ENCODE measurements at regions not wholly inside any gene's neighbourhood (a gene's known extent, or its start where the extent isn't known, plus 50 kb on each side); places are given as distances from the start of the nearest gene placed in this dataset.
"Not testable (repeated sequence)": the region's sequence is repeated elsewhere in the genome, so short reads cannot be mapped to it uniquely, and the experiment has no call there.

DNA sequence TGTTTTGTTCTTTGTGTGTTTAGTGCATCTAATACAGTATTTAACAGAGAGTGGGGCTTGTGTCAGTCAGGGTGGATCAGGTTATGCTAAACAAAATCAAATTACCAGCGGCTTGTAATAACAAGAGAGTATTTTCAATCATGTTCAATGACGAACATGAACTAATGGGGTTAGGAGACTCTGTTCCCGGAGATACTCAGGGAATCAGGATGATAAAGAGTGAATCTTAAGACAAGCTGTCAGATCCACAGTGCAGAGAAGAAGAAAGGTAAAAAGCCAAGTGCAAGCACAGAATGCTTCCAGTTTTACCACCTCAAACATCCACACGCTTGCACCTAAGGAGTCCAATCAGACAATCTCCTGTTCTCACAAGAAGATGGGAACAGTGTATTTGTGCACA lies 1331.5 kb upstream of the TMEM132C start:
- no peak for DNase-seq (ENCODE audit: low read depth)
- no peak overlapping the region for H3K4me3 ChIP-seq (ENCODE audit: low read length)
- TF ChIP-seq, protein P1, sequence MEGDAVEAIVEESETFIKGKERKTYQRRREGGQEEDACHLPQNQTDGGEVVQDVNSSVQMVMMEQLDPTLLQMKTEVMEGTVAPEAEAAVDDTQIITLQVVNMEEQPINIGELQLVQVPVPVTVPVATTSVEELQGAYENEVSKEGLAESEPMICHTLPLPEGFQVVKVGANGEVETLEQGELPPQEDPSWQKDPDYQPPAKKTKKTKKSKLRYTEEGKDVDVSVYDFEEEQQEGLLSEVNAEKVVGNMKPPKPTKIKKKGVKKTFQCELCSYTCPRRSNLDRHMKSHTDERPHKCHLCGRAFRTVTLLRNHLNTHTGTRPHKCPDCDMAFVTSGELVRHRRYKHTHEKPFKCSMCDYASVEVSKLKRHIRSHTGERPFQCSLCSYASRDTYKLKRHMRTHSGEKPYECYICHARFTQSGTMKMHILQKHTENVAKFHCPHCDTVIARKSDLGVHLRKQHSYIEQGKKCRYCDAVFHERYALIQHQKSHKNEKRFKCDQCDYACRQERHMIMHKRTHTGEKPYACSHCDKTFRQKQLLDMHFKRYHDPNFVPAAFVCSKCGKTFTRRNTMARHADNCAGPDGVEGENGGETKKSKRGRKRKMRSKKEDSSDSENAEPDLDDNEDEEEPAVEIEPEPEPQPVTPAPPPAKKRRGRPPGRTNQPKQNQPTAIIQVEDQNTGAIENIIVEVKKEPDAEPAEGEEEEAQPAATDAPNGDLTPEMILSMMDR (IDR thresholded peaks at IDR 0.05; ENCODE audit: insufficient read depth, low read depth, low read length, missing control alignments) = no peak

DNA sequence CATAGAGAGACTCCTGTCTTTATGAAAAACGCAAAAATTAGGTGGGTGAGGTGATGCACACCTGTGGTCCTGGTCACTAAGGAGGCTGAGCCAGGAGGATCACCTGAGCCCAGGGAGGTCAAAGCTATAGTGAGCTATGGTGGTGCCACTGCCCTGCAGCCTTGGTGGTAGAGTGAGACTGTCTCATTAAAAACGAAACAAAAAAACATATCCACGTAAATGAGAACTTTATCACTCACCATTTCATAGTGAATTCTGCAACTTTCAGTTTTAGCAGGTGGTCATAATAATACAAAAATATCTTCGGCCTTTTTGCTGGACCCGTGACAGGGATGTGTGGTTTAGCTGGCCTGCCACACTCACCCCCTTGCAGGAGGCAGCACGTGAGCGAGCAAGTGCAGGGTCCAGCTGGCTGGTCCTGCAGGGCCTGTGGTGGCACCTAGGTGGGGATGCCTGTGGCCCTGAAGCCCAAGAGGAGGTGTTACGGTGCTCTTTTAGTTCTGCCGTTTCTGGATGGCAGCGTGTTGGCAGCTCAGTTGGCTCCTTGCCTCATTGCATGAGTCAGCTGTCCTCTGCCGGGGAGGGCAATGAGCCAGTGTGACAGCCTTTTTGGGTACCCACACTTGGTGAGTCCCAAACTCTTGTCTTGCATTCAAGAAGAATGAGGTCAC lies 1330.7 kb upstream of the TMEM132C start:
- TF ChIP-seq, protein P1 (IDR thresholded peaks at IDR 0.05; ENCODE audit: insufficient read depth, low read depth, low read length, missing control alignments) = no peak
- H3K4me3 ChIP-seq (ENCODE audit: low read length) = no peak overlapping the region
- DNase-seq (ENCODE audit: low read depth) = peak; percentile 12

DNA sequence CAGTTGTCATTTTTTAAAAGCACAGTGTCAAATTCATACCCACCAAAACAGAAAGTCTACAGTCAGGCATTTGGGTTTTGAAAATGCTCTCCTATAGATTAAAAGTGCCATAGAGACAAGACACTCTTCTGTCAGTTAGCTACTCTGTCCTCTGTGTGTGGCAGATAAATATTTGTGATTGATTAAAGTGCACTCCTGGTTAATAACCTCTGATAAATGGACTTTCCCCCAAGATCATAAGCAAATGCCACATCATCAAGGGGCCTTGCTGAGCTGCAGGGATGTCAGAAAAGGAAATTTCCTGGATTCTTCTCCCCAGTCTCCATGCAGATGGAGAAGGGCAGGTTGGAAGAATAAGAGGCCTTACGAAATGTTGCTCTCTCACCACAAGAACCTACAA lies 1329.5 kb upstream of the TMEM132C start:
- H3K4me3 ChIP-seq (ENCODE audit: low read length) = no peak overlapping the region
- TF ChIP-seq, protein P1 (IDR thresholded peaks at IDR 0.05; ENCODE audit: insufficient read depth, low read depth, low read length, missing control alignments) = no peak
- no peak for DNase-seq (ENCODE audit: low read depth)

DNA sequence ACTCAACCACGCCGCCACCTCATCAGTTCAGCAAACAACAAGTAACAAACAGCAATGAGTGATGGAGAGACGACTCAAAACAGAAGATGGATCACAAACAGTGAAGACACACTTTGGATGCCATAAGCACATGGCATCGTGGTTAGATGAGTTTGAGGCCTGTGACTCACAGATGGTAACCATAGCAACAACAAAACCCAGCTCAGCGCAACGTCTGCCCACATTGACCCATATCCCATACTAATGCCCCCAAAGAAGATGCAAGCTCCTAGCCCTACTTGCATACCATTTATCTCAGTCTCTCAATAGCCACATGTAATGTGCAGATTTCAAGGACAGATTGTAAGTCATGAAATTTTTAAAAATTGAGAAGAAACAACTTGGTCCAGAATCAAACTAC lies 1322.3 kb upstream of the TMEM132C start:
- DNase-seq (ENCODE audit: low read depth) = no peak
- no peak overlapping the region for H3K4me3 ChIP-seq (ENCODE audit: low read length)
- TF ChIP-seq, protein P1 (IDR thresholded peaks at IDR 0.05; ENCODE audit: insufficient read depth, low read depth, low read length, missing control alignments) = no peak

DNA sequence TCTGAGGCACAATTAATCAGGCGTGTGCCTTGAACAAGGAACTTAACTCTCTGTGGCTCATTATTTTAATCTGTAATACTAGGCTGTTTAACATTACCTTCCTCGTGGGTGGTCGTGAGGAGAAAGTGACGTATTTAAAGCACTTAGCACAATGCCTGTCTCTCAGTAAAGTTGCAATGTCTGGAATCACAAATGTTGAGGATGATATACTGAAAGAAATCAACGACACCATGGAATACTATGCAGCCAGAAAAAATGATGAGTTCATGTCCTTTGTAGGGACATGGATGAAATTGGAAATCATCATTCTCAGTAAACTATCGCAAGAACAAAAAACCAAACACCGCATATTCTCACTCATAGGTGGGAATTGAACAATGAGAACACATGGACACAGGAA lies 1320.0 kb upstream of the TMEM132C start:
- not testable (repeated sequence) for H3K4me3 ChIP-seq (ENCODE audit: low read length); DNase-seq (ENCODE audit: low read depth)

DNA sequence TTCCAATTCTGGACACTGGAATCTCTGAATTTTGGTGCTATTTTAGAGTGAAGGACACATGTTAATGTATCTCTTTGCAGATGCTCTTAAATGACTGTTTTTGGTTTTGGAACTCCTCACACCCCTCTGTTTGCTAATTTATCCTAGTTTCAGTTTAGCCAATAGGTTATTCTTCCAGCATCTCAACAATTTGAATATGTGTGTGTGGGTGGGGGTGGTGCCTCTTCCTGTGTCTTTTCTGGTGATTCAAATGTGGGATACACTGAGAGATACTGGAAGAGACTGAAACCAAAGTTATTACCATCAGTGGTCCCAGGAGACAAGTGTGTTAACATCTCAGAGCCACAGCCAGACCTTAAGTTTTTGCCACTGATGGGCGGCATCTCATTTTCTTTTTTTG lies 1317.4 kb upstream of the TMEM132C start:
- TF ChIP-seq, protein P1 (IDR thresholded peaks at IDR 0.05; ENCODE audit: insufficient read depth, low read depth, low read length, missing control alignments) = no peak
- H3K4me3 ChIP-seq (ENCODE audit: low read length) = no peak overlapping the region
- no peak for DNase-seq (ENCODE audit: low read depth)

DNA sequence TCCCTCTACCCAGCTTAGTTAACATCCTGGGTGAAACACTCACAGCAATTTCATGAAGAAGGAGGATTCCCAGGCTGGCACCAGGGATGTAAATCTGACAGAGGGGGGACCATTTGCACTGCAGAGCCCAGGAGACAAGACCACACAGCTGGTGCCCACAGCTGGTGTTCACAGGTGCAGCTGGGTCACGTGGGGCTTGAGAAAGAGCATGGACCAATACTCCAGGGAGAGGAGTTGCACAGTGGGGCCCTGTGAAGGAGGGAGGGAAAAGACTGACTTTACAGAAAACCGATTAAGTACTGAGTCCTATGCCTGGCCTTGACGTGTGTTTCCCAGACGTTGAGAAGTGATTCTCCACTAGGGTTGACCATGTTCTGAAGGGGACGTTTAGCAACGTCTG lies 1316.7 kb upstream of the TMEM132C start:
- H3K4me3 ChIP-seq (ENCODE audit: low read length) = no peak overlapping the region
- no peak for DNase-seq (ENCODE audit: low read depth)
- TF ChIP-seq, protein P1 (IDR thresholded peaks at IDR 0.05; ENCODE audit: insufficient read depth, low read depth, low read length, missing control alignments) = no peak

All from epithelial cell of esophagus (primary cell).